GM18868 (cell line): ENCODE measurements at regions not wholly inside any gene's neighbourhood (a gene's known extent, or its start where the extent isn't known, plus 50 kb on each side); places are given as distances from the start of the nearest gene placed in this dataset.
"Not testable (repeated sequence)": the region's sequence is repeated elsewhere in the genome, so short reads cannot be mapped to it uniquely, and the experiment has no call there.

Source experiments
- ATAC-seq: cut with Tn5 transposase; IDR thresholded peaks from one replicate; pipeline ENCODE4 v1.9.1; 2021; ENCODE audit warnings: mild to moderate bottlenecking, moderate library complexity; ENCODE audit not compliant: unreplicated experiment

DNA sequence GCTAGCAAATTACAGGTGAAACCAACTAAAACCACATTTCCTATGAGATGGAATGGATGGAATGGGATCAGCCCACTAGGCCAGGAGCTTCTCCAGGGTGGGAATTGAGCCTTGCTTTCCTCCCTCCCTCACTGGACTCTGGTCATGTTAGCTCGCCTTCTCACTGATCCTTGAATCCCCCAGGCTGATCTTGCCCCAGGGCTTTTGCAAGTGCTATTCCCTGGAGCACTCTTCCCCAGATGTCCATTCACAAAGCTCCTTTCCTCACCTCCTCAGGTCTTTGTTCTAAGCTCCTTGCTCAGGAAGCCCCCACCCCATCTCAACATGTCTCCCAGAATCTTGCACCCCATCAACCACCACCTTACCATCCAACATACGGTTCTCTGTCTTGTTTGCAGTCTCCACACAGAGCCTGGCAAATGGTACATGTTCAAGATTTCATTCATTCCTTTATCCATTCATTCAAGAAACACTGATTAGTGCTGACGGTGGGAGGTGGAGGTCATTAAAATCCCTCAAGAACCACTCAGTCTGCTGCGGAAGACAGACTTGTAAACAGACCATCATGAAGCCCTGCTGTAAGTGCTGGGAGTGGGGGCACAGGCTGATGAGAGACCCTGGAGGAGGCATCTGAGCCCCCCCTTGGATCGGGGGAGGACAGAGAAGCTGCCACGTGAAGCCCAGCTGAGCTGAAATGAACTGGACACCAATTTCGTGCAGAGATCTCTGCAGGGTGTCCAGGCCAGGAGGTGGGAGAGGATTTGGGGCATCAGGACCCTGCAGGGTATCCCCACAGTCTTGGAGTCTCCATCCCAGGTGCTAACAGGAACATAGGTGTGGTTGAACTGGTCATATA, 141.7 kb downstream of the BARX1 start:
- no peak for ATAC-seq

- no peak for ATAC-seq
These were observed 142.8 kb downstream of the BARX1 start for GRCh38 chr9:93812410-93812668.

DNA sequence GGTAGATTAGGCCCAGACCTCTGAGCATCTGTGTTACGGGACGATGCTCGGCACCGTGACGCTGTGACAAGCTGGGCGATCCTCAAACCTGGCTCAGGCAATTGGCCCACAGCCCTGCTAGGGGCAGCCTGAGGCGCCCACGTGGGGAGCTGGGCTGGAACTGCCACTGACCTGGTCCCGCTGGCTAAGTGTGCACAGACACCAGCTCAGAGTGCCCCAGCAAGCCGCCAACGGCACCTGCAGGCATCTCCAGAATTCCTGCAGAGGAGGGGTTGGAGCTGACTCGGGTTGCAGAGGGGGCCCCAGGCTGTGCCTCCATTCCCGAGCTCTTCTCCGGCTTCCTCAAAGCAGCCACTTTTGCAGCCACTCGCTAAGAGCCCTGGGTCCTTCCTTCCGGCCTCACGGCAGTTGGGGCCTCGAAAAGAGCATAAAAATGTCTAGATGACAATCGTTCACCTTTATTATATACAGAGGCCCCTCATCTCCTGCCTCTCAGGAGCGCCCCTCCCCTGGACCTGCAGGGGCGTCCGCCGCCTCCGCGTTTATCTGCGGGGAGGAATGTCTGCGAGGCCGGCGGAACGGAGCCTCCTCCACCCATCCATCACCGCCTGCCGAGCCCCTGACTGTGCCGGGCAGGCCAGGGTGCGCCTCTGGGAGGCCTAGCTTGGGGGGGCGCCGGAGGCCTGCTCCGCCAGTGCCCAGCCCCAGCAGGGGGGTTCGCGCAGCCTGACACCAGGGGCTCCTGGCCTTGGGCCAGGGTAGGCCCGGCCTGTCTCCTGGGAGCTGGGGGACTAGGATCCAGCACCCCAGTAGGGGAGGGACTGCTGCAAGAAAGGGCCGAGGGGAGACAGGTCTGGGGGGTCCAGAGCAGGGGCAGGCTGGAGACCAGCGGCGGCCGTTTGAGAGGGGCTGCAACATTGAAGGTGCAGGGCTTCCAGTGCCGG, 144.9 kb downstream of the BARX1 start:
- ATAC-seq: no peak

DNA sequence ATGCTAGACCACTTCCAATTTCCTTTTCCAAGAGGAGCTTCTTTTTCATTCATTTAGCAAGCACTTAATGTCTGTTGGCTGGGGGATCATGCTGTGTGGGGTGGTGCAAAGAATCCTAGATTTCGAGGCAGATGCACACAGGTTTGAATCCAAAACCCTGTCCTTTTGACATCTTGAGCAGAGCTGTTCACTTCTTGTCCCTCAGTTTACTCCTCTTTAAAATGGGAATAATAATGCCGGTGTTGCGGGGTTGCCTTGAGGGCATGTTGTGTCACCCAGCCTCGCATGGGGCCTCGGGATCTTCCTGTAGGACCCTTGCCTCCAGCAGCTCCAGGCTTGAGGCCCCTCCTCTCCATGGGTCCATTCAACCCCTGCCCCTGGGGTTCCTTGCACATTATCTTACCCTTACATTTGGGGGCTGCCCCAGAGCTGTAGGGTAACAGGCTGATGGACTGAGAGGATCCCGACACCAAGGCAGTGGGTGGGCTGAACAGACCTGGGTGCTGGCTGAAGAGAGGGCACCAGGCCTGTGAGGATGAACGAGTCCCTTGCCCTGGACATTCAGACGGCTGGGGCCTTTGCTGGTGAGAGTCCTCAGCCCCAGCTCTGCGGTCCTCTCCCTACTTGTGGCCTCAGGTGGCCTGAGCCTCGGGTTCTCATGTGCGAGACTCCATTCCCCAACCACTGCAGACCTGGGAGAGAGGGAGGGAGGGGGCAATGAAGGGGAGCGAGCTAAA, 145.8 kb downstream of the BARX1 start:
- ATAC-seq: no peak

GRCh38 chr9:93808115-93809029, 146.8 kb downstream of the BARX1 start:
- no peak for ATAC-seq

DNA sequence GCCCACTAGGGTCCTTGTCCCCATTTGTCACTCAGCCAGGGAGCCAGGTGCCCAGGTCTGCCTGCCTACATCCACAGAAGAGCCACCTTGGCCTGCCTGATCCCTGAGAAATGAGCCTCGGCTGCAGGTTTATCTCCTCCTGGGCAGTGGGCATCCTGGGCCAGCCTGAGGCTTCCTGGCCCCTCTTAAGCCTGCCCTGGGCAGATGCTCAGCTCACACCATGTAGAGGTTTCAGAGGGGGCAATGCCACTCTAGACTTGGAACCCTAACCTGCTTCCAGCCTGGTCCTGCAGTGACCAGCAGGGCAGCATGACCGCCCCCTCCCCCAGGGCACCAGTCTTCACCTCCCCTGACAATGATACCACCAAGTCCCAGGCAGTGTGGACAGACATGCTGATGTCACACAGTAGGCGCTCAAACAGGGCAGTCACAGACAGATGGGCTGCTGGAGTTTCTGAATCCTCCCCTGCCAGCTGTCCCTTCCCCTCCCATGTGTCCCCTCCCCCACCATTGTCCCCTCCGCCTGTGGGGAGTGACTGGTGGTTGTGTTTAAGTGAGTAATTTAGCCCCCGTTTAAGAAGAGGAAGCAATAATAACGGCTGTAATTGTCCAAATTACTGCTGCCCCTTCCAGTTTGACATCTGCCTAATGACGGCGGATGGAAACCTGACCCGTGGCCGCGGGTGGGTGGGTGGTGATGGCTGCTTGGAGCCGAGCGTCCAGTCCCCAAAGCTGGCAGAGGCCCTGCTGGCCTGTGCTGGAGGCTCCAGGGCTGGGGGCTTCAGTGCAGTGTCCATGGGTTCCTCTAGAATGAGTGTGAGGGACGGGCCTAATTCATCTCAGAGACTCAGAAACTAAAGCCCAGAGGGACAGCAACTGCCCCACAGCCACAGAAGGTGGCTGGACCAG, 147.7 kb downstream of the BARX1 start:
- no peak for ATAC-seq

DNA sequence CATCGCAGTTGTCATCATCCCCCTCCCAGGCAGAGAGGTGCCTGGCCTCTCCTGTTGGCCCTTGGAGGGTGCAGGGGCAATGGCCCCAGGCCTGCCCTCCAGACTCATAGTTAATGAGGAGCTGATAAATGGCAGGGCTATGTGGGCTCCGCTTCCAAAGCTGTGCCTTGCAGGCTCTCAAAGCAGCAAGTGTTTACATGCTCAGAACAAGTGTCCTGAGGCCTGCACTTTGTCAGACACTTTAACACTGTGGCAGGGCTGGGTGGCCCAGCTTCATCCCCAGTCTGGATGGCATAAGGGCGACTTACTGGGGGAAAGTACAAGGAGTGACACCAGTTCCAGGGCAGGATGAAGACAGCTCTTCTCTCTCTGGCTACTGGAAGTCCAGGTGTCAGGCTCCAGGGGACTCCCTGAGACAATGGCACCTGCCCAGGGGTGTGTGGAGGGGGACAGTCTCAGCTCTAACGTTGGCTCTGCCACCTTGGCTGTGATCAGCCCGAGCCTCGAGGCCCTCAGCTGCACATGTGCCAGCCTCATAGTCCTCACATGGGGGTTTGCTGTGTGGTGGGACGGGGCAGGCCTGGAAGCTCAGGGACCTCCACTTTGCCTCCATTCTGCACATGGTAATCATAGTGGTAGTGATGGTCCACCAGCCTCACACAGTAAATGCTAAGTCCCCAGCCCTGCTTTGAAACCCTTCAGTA, 153.4 kb downstream of the BARX1 start:
- ATAC-seq: no peak

DNA sequence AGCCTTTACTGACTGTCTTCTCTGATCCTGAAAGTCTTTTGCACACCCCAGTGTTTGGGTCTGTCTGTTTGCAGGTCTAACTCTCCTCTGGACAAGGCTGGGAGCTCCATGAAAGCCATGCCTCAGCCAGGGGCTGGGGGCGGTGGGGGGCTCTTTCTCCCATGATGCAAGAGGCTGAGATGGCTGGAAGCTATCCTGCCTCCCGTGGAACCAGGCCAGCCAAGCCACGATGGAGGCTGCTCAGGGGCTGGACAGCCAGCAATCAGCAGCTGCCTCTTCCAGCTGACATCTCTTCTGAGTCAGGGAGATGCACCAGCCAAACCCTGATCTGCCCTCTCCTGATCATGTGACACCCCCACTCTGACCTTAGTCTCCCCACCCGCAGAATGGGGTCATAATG, 154.0 kb downstream of the BARX1 start:
- no peak for ATAC-seq

- ATAC-seq: no peak
These were observed 162.8 kb downstream of the BARX1 start for GRCh38 chr9:93792358-93792757.

GRCh38 chr9:93786204-93786603, 169.0 kb downstream of the BARX1 start:
- ATAC-seq: no peak

DNA sequence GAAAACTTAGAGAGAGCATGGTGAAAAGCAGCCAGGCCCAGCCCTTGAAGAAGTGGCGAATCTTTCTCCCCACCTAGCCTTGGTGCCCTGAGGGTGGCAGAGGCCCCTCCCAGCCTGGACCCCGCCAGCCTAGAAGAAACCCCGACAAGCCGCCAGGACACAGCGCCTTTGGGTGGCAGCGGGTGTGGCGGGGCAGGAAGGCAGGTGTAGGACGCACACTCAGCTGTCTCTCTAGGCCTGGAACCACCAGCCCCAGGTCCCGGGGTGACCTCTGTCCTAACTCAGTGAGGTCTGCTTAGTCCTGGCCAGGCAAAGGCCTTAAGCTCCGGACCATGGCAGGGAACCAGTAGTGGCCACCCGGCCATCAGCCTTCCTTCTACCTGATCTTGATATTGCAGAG, 178.3 kb downstream of the BARX1 start:
- ATAC-seq: no peak

GRCh38 chr9:93776256-93776655, 178.9 kb downstream of the BARX1 start:
- no peak for ATAC-seq

DNA sequence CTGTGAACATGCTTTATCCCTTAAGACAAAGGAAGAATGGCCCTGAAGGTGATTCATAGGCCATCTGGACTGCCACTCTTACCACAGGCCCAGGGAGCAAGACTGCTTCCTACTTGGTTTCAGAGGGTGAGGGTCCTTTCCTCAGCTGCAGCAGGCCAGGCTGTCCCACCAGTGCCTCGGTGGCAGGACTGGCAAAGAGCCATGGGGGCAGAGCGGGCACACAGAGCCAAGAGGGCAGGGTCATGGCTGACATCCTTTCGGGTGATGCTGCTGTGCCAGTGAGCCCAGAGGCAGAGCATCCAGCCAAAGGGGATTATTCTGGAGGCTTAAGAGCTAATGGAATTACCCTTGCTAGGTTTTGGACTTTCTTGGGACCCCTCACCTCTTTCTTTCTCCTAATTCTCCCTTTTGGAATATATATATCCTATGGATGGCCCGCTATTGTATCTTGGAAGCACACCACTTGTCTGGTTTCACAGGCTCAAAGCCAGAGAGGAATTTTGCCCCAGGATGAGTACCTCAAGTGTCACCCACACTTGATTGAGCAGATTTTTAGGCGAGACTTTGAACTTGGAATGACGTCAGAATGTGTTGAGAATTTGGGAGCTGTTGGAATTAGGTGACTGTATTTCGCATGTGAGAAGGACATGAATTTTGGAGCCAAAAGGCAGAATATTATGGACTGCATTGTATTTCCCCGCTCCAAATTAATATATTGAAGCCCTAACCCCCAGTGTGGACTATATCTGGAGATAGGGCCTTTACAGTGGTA, 180.6 kb downstream of the BARX1 start:
- ATAC-seq: no peak

DNA sequence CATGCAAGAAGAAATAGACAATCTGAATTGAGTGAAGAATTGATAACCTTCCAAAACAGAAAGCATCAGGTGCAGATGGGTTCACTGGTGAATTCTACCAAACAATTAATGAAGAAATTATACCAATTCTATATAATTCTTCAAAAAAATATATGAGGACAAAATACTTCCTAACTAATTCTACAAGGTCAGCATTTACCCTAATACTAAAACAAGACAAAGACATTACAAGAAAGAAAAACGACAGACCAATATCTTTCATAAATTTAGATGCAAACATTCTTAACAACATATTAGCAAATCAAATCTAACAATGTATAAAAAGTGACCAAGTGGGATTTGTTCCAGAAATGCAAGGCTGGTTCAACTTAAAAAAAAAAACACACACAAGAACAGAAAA, 183.9 kb downstream of the BARX1 start:
- no peak for ATAC-seq

DNA sequence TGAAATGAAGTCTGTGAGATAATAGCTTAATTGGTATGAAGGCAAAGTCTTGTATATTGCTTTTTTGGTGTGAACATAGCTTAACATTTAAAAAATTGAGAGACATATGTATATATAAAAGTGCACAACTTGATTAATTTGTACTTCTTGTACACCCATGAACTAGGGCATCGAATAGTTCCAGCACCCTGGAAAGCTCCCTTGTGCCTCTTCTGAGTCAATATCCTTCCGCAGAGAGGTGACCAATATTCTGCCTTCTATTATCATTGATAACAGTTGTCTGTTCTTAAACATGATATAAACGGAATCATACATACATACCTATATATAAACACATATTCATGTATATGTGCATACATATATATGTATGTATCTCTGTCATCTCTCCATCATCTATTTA, 185.4 kb downstream of the PHF2 start:
- no peak for ATAC-seq

GRCh38 chr9:93750045-93750444, 173.7 kb downstream of the PHF2 start:
- no peak for ATAC-seq

GRCh38 chr9:93748827-93749226, 172.4 kb downstream of the PHF2 start:
- ATAC-seq: not testable (repeated sequence)

DNA sequence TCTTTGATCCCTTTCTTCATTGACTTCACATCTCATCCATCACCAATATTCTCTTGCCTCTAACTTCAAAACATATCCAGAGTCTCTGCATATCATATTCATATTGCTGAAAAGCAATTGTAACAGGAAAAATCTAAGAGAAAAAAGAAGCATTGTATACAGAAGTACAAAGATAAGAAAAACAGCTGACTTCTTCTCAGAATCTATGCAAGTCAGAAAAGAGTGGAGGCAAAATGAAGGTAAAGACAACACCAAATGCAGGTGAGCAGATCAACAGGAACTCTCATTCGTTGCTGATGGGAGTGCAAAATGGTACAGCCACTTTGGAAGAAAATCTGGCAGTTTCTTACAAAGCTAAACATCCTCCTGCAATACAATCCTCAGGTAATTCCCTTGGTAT, 155.6 kb downstream of the PHF2 start:
- no peak for ATAC-seq
